ENCODE measurements at regions not wholly inside any gene's neighbourhood (a gene's known extent, or its start where the extent isn't known, plus 50 kb on each side); places are given as distances from the start of the nearest gene placed in this dataset.

DNA sequence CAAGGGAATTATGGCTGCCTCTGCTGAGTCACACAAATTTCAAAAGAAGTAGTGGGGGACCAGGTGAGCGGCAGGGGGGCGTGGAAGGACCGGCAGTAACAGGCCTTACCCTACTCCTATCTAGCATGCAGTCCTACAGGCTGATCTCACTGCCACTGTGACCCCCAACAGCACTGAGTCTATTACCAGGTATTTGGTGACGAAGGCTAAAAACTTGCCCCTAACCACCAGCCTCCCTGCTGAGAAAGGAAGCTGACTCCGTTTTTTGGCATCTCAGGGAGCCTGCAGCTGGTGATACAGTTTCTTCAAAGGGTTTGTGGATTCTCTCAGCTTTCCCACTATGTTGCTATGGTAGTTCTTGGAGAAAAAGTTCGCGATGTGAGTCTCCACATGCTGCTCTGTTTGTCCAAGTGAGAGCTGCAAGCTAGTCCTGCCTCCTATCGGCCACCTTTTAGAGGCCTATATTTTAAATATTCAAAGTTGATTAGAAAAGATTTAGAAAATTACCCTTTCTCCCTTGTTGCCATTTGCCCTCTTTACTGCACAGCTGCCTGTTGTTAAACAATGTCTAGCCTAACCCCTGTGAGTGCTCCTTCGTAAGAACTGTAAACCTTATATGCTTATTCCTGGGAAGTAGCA lies 57.1 kb upstream of the SLCO1B1 start:
- TF ChIP-seq TCF7L2 (IDR thresholded peaks at IDR 0.05; ENCODE audit: borderline replicate concordance, extremely low read depth, insufficient read depth, insufficient read length) (no peak), CTCF (IDR thresholded peaks at IDR 0.05 in 2 of 3, conservative IDR thresholded peaks at IDR 0.05 in 1 of 3; ENCODE audit: borderline replicate concordance in 1 of 3, insufficient read depth in 1 of 3, low read depth in 2 of 3, low read length in 2 of 3) (peak in 2 of 3 experiments; percentile 36 to 51; a peak in 3 of 6 replicates), POLR2A (IDR thresholded peaks at IDR 0.05; ENCODE audit: borderline replicate concordance, extremely low read depth, insufficient read depth, insufficient read length) (no peak), POLR2AphosphoS5 (IDR thresholded peaks at IDR 0.05; ENCODE audit: low read depth, low read length) (peak; percentile 43; the same call in 1 of the 2 replicates)
